HG03060 (cell line): ENCODE measurements at regions not wholly inside any gene's neighbourhood (a gene's known extent, or its start where the extent isn't known, plus 50 kb on each side); places are given as distances from the start of the nearest gene placed in this dataset.

Source experiments
- ATAC-seq: cut with Tn5 transposase; IDR thresholded peaks from one replicate; pipeline ENCODE4 v1.9.1; 2021; ENCODE audit warnings: low read depth, moderate number of reproducible peaks; ENCODE audit not compliant: unreplicated experiment

- ATAC-seq: no peak
Measured at GRCh38 chr4:34047363-34047762, 2197.0 kb downstream of the ARAP2 start.

DNA sequence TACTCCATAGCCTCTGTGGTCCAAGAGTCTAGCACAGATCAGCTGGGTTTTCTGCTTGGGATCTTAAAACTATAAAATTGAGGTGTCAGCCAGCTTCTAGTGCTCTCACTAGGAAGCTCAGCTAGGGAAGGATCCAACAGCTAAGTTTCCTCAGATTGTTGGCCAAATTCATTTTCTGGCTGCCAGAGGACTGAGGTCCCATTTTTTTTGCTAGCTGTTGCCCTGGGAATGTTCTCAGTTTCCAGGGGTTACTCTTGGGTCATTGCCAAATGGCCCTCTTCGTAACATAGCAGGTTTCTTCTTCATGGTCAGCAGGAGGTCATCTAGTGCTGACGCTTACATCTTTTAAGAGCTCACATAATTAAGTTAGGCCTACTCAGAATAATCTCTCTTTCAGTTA is 2178.2 kb downstream of the ARAP2 start:
- no peak for ATAC-seq

DNA sequence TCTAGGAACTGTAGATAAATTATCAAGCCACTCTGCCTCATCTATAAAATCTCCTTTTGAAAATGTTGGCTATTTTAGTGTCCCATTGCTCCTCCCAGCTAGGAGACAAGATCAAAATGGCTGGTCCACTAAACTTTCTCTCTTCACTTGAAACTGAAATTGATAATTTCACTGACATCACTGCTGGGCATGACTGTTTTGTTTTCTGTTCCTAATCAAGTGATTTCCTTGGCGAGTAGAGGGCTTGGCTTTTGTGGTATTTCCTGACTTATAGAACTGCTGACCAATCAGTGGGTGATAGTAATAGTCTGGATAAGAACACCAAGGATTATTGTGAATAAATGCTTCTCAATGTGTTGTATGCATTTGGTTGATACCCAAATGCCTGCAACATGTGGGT is 2152.9 kb downstream of the ARAP2 start:
- ATAC-seq: no peak

- no peak for ATAC-seq
Measured at GRCh38 chr4:34094114-34094513, 2150.2 kb downstream of the ARAP2 start.

DNA sequence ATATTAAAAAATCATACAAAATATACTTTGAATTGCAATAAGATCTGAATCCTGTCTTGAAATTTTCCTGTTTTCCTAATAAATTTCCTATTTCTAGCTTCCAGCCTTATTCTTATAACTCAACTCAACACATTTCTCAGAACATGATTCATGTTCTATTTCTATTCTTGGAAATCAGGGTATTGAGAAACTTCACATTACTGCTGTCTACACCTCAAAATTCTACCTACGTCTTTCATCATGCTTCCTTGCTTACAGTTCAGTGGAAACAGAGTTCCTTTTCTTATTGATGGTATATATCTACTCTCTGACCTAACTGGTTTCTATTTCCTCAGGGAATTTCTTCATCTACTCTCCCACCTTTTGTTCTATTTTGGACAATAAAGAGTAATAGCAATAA is 2139.0 kb downstream of the ARAP2 start:
- no peak for ATAC-seq

DNA sequence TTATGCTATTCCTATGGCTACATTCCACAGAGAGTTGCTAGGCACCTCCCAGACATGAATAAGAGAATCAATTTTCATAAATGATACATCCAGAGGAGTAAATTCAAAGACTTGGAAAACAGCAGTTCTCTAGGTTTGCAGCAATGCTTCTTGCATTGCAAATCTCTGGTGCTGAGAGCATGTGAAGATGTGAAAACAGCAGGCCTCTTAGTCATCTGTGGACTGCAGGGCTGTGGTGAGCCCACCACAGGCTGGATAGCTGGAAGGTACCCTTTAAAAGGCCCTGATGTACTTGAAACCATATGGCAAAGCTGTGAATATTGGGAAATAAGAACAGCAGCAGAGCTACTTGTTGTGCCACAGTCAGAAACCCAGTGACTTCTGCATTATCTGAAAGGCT is 2135.9 kb downstream of the ARAP2 start:
- ATAC-seq: no peak

DNA sequence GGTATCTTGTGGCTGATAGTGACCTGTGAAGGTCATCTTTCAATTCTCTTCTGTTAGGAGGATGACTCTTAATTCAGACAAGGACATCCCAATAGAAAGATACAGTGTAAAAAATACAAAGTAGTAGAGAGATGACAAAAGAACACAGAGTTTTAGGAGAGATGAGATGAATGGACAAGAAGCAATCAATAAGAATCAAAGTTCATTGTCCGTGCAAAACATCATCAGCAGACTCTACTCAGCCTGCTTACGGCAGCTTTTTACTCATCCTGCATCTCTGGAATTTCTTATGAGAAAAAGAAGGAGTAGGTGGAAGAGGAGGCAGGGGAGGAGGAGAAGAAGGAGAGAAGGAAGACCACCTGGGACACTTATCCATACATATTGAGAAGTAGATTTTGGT is 2131.7 kb downstream of the ARAP2 start:
- no peak for ATAC-seq

DNA sequence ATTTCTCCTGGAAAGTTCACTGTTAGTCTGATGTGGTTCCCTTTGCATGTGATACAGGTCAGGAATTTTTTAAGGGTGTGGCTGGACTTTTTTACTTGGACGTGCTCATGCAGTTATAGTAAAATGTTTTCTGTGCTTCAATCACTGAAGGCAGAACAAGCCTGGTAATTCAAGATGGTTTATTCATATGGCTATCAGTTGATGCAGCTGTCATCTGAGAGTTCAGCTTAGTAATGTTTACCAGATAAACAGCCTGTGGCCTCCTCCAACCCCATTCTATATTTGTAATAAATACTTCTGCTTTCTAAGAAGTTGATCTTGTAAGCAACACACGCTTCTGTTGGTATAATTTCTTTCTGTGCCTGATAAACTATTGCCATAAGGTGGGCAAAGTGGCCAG is 2105.9 kb downstream of the ARAP2 start:
- ATAC-seq: no peak

GRCh38 chr4:34139346-34139745 is 2105.0 kb downstream of the ARAP2 start:
- ATAC-seq: no peak

GRCh38 chr4:34148322-34148908 is 2095.9 kb downstream of the ARAP2 start:
- no peak for ATAC-seq

- no peak for ATAC-seq
Measured at GRCh38 chr4:34157547-34157946, 2086.8 kb downstream of the ARAP2 start.

GRCh38 chr4:34158878-34159277 is 2085.4 kb downstream of the ARAP2 start:
- no peak for ATAC-seq

DNA sequence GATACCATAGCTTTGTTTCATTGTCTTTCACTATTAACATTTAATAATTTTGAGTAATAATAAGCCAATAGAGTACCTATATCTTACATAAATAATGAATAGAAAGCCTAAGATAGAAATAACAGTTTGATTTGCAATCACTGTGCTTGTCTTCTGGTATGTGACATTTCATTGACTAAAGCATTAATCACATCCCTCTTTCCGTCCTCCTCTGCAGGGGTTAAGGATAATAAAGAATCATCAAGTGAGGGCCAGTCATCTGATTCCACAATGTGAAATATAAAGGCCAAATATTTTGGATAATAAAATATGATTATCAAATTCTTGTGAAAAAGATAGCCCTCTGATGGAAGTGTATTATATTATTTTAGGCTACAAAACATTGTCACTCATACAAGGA is 2073.4 kb downstream of the ARAP2 start:
- no peak for ATAC-seq

DNA sequence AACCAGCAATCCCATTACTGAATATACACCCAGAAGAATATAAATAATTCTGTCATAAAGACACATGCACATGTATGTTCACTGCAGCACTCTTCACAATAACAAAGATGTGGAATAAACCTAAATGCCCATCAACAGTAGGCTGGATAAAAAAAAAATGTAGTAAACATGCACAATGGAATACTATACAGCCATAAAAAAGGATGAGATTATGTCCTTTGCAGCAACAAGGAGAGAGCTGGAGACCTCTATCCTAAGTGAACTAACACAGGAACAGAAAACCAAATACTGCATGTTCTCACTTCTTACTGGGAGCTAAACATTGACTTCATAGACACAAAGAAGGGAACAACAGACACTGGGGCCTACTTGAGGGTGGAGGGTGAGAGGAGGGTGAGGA is 2067.7 kb downstream of the ARAP2 start:
- ATAC-seq: no peak

- no peak for ATAC-seq
Measured at GRCh38 chr4:34178476-34178875, 2065.8 kb downstream of the ARAP2 start.

DNA sequence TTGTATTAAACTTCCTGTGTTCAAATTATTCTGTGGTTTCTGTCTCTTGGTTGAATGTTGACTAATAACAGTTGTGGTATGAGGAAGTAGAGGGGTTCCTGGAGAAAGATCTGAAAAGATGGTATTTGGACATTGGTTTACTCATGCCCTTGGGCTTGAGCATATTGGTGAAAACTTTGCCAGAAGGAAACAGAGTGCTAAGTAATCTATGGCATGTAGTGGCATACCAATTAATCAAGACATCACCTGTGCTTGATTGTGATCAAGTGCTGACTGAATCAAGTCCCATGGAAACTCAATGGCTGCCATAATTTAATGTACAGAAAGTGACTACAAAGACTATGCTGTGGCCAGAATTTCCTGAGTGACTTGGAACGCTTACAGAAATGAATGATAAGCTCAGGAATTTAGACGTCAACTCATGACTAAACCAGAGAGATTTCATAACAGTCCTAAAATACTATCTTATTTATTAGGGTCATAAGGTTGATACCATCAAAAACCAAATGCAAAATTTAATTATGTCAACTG is 2062.9 kb downstream of the ARAP2 start:
- ATAC-seq: no peak

- no peak for ATAC-seq
Measured at GRCh38 chr4:34181891-34182290, 2062.4 kb downstream of the ARAP2 start.

DNA sequence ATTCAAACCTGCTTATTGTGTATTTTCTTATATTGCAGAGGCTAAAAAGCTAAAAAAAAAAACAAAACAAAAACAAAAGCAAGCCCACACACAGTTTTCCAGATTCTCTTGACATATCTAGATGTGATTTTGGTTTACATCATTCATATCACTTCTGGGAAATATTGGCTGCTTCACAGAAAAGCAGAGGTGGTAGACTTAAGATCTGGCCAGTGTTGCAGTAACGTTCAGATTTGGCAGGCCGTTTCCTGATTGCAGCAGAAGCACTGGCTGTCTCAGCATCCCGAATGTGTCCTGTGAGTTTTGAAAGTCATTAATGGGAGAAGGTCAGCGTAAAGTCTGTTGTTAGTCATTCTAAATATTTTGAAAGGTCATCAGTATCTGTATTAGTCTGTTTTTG is 2062.0 kb downstream of the ARAP2 start:
- ATAC-seq: no peak

GRCh38 chr4:34183926-34184325 is 2060.4 kb downstream of the ARAP2 start:
- no peak for ATAC-seq

- ATAC-seq: no peak
Measured at GRCh38 chr4:34187056-34187455, 2057.3 kb downstream of the ARAP2 start.

DNA sequence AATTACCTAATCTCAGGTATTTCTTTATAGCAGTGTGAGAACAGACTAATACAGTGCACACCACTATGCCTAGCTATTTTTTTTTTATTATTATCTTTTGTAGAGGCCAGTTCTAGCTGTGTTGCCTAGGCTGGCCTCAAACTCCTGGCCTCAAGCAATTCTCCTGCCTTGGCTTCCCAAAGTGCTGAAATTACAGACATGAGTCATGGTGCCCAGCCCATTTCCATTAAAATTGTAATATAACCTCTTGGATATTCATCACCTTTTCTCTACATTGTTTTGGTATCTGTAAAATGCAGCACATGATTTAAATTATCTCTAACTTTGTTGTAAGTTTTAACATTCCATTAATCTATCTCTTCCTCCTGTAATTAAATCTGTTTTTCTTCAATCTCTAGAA is 2052.9 kb downstream of the ARAP2 start:
- no peak for ATAC-seq

- no peak for ATAC-seq
Measured at GRCh38 chr4:34193451-34194154, 2050.7 kb downstream of the ARAP2 start.
